ENCODE measurements at regions not wholly inside any gene's neighbourhood (a gene's known extent, or its start where the extent isn't known, plus 50 kb on each side); places are given as distances from the start of the nearest gene placed in this dataset.

DNA sequence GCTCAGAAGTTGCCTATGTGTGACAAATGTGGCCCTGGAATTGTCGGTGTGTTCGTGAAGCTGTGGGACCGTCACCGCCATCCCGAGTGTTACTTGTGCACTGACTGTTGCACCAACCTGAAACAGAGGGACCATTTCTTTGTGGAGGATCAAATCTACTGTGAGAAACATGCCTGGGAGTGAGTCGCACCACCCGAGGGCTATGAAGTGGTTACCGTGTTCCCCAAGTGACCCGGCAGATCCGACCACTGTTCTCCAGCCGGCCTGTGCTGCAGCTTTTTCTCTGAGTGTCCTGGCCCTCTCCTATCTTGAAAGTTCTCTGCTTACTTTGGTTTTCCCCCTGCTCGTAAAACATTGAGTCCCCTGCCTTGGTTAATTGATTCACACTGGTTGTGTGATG lies 65.3 kb downstream of the VCPKMT start:
- no peak for TF ChIP-seq MAZ (IDR thresholded peaks at IDR 0.05; ENCODE audit: borderline replicate concordance, low read depth, low read length)
- no peak for TF ChIP-seq CBX2 (IDR thresholded peaks at IDR 0.05; ENCODE audit: borderline replicate concordance, low read depth)
- TF ChIP-seq, protein P1, sequence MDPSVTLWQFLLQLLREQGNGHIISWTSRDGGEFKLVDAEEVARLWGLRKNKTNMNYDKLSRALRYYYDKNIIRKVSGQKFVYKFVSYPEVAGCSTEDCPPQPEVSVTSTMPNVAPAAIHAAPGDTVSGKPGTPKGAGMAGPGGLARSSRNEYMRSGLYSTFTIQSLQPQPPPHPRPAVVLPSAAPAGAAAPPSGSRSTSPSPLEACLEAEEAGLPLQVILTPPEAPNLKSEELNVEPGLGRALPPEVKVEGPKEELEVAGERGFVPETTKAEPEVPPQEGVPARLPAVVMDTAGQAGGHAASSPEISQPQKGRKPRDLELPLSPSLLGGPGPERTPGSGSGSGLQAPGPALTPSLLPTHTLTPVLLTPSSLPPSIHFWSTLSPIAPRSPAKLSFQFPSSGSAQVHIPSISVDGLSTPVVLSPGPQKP (IDR thresholded peaks at IDR 0.05; ENCODE audit: low read depth, low read length), result no peak
- TF ChIP-seq, protein P2, sequence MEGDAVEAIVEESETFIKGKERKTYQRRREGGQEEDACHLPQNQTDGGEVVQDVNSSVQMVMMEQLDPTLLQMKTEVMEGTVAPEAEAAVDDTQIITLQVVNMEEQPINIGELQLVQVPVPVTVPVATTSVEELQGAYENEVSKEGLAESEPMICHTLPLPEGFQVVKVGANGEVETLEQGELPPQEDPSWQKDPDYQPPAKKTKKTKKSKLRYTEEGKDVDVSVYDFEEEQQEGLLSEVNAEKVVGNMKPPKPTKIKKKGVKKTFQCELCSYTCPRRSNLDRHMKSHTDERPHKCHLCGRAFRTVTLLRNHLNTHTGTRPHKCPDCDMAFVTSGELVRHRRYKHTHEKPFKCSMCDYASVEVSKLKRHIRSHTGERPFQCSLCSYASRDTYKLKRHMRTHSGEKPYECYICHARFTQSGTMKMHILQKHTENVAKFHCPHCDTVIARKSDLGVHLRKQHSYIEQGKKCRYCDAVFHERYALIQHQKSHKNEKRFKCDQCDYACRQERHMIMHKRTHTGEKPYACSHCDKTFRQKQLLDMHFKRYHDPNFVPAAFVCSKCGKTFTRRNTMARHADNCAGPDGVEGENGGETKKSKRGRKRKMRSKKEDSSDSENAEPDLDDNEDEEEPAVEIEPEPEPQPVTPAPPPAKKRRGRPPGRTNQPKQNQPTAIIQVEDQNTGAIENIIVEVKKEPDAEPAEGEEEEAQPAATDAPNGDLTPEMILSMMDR (IDR thresholded peaks at IDR 0.05), result no peak
- TF ChIP-seq RNF2 (IDR thresholded peaks at IDR 0.05; ENCODE audit: borderline replicate concordance, low read depth), result no peak
- no peak for TF ChIP-seq MAFK (IDR thresholded peaks at IDR 0.05; ENCODE audit: partially characterized antibody)
- no peak for TF ChIP-seq SMC3 (IDR thresholded peaks at IDR 0.05)
- no peak for TF ChIP-seq NR3C1 (IDR thresholded peaks at IDR 0.05)
- TF ChIP-seq RFX5 (IDR thresholded peaks at IDR 0.05), result no peak
- TF ChIP-seq, protein P3, sequence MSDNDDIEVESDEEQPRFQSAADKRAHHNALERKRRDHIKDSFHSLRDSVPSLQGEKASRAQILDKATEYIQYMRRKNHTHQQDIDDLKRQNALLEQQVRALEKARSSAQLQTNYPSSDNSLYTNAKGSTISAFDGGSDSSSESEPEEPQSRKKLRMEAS (IDR thresholded peaks at IDR 0.05), result no peak
- TF ChIP-seq POLR2A (IDR thresholded peaks at IDR 0.05; ENCODE audit: low read length), result no peak
- TF ChIP-seq TP53 (CRISPR knock-in tag; IDR thresholded peaks at IDR 0.05), result no peak

Measured in A549 (cell line).